ENCODE measurements at regions not wholly inside any gene's neighbourhood (a gene's known extent, or its start where the extent isn't known, plus 50 kb on each side); places are given as distances from the start of the nearest gene placed in this dataset.

DNA sequence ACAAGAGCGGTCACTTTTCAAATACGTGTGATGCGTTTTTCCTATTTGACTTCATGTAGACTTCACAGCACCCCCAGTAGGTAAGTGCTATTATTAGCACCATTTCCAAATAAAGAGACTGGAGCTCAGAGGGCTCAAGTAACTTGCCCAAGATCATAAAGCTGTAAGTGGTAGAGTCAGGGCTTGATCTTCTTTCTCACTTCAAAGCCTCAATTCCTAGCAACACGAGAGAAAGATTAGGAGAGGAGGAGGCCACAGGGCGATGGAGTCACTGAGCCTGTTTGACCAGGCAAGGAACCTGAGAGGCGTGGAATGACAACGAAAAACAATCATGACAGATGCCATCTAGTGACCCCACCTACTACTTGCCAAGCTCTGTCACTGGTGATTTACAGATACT lies 181.0 kb downstream of the FOXD2 start (continued):
- TF ChIP-seq, protein P1, sequence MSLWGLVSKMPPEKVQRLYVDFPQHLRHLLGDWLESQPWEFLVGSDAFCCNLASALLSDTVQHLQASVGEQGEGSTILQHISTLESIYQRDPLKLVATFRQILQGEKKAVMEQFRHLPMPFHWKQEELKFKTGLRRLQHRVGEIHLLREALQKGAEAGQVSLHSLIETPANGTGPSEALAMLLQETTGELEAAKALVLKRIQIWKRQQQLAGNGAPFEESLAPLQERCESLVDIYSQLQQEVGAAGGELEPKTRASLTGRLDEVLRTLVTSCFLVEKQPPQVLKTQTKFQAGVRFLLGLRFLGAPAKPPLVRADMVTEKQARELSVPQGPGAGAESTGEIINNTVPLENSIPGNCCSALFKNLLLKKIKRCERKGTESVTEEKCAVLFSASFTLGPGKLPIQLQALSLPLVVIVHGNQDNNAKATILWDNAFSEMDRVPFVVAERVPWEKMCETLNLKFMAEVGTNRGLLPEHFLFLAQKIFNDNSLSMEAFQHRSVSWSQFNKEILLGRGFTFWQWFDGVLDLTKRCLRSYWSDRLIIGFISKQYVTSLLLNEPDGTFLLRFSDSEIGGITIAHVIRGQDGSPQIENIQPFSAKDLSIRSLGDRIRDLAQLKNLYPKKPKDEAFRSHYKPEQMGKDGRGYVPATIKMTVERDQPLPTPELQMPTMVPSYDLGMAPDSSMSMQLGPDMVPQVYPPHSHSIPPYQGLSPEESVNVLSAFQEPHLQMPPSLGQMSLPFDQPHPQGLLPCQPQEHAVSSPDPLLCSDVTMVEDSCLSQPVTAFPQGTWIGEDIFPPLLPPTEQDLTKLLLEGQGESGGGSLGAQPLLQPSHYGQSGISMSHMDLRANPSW (CRISPR knock-in tag; conservative IDR thresholded peaks at IDR 0.05; ENCODE audit: low read depth): no peak

DNA sequence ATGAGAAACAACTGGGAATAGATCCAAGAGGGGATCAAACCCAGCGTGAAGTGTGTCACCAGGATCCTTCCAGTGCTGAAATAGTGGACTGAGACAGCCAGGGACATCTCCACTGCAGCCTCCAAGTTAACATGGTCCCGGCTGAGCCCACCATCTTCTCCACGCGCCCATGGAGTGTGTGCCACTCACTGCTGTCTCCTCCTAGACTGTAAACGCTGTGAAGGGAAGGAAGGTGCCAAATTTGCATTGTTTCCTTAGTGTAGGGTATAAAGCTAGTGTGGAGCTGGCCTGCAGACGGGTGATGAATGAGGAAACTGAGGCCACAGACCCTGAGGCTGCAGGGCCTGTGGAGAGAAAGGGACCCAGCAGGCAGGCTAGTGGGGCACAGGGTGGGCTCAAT lies 183.6 kb downstream of the FOXD2 start:
- Mint-ChIP-seq H3K4me1 (0 out of 2 replicates have a peak, but pooled peaks cover 4% of the 10 kb centered on the region), H3K27me3 (ENCODE audit: low read depth) (peaks cover 17% of the 10 kb centered on the region), H3K9me3 (no peaks in the 10 kb centered on the region), H3K27ac (no peak overlapping the region), H3K4me3 (no peak overlapping the region), H3K36me3 (no peaks in the 10 kb centered on the region)
- ChIA-PET POLR2A (no interaction called here), CTCF (interaction anchor here (1.3 kb wide), 1 partner anchor 9 kb away, joined by 3 read pairs; no protein-coding TSS in a partner anchor)
- DNase-seq (ENCODE audit: low spot score) (no peak), ATAC-seq (no peak)
- TF ChIP-seq GRHL2 (CRISPR knock-in tag; IDR thresholded peaks at IDR 0.05; ENCODE audit: insufficient replicate concordance, severe bottlenecking) (no peak), CBFB (CRISPR knock-in tag; IDR thresholded peaks at IDR 0.05; ENCODE audit: low read depth) (no peak), ATF1 (CRISPR knock-in tag; IDR thresholded peaks at IDR 0.05) (no peak), GABPB1 (CRISPR knock-in tag; IDR thresholded peaks at IDR 0.05) (no peak), NR1H2 (CRISPR knock-in tag; IDR thresholded peaks at IDR 0.05) (no peak), JAZF1 (CRISPR knock-in tag; IDR thresholded peaks at IDR 0.05) (no peak), NR3C1 (CRISPR knock-in tag; conservative IDR thresholded peaks at IDR 0.05; ENCODE audit: low read depth) (no peak), GTF2I (CRISPR knock-in tag; conservative IDR thresholded peaks at IDR 0.05) (no peak)
- TF ChIP-seq, protein P2, sequence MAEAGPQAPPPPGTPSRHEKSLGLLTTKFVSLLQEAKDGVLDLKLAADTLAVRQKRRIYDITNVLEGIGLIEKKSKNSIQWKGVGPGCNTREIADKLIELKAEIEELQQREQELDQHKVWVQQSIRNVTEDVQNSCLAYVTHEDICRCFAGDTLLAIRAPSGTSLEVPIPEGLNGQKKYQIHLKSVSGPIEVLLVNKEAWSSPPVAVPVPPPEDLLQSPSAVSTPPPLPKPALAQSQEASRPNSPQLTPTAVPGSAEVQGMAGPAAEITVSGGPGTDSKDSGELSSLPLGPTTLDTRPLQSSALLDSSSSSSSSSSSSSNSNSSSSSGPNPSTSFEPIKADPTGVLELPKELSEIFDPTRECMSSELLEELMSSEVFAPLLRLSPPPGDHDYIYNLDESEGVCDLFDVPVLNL (CRISPR knock-in tag; IDR thresholded peaks at IDR 0.05; ENCODE audit: borderline replicate concordance, low read depth): no peak
- TF ChIP-seq, protein P3, sequence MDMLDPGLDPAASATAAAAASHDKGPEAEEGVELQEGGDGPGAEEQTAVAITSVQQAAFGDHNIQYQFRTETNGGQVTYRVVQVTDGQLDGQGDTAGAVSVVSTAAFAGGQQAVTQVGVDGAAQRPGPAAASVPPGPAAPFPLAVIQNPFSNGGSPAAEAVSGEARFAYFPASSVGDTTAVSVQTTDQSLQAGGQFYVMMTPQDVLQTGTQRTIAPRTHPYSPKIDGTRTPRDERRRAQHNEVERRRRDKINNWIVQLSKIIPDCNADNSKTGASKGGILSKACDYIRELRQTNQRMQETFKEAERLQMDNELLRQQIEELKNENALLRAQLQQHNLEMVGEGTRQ (CRISPR knock-in tag; IDR thresholded peaks at IDR 0.05): no peak
- TF ChIP-seq, protein P4, sequence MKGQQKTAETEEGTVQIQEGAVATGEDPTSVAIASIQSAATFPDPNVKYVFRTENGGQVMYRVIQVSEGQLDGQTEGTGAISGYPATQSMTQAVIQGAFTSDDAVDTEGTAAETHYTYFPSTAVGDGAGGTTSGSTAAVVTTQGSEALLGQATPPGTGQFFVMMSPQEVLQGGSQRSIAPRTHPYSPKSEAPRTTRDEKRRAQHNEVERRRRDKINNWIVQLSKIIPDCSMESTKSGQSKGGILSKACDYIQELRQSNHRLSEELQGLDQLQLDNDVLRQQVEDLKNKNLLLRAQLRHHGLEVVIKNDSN (CRISPR knock-in tag; IDR thresholded peaks at IDR 0.05): no peak
- TF ChIP-seq, protein P5, sequence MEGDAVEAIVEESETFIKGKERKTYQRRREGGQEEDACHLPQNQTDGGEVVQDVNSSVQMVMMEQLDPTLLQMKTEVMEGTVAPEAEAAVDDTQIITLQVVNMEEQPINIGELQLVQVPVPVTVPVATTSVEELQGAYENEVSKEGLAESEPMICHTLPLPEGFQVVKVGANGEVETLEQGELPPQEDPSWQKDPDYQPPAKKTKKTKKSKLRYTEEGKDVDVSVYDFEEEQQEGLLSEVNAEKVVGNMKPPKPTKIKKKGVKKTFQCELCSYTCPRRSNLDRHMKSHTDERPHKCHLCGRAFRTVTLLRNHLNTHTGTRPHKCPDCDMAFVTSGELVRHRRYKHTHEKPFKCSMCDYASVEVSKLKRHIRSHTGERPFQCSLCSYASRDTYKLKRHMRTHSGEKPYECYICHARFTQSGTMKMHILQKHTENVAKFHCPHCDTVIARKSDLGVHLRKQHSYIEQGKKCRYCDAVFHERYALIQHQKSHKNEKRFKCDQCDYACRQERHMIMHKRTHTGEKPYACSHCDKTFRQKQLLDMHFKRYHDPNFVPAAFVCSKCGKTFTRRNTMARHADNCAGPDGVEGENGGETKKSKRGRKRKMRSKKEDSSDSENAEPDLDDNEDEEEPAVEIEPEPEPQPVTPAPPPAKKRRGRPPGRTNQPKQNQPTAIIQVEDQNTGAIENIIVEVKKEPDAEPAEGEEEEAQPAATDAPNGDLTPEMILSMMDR (IDR thresholded peaks at IDR 0.05): no peak
- TF ChIP-seq, protein P6, sequence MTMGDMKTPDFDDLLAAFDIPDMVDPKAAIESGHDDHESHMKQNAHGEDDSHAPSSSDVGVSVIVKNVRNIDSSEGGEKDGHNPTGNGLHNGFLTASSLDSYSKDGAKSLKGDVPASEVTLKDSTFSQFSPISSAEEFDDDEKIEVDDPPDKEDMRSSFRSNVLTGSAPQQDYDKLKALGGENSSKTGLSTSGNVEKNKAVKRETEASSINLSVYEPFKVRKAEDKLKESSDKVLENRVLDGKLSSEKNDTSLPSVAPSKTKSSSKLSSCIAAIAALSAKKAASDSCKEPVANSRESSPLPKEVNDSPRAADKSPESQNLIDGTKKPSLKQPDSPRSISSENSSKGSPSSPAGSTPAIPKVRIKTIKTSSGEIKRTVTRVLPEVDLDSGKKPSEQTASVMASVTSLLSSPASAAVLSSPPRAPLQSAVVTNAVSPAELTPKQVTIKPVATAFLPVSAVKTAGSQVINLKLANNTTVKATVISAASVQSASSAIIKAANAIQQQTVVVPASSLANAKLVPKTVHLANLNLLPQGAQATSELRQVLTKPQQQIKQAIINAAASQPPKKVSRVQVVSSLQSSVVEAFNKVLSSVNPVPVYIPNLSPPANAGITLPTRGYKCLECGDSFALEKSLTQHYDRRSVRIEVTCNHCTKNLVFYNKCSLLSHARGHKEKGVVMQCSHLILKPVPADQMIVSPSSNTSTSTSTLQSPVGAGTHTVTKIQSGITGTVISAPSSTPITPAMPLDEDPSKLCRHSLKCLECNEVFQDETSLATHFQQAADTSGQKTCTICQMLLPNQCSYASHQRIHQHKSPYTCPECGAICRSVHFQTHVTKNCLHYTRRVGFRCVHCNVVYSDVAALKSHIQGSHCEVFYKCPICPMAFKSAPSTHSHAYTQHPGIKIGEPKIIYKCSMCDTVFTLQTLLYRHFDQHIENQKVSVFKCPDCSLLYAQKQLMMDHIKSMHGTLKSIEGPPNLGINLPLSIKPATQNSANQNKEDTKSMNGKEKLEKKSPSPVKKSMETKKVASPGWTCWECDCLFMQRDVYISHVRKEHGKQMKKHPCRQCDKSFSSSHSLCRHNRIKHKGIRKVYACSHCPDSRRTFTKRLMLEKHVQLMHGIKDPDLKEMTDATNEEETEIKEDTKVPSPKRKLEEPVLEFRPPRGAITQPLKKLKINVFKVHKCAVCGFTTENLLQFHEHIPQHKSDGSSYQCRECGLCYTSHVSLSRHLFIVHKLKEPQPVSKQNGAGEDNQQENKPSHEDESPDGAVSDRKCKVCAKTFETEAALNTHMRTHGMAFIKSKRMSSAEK (CRISPR knock-in tag; IDR thresholded peaks at IDR 0.05; ENCODE audit: borderline replicate concordance): no peak
- TF ChIP-seq, protein P7, sequence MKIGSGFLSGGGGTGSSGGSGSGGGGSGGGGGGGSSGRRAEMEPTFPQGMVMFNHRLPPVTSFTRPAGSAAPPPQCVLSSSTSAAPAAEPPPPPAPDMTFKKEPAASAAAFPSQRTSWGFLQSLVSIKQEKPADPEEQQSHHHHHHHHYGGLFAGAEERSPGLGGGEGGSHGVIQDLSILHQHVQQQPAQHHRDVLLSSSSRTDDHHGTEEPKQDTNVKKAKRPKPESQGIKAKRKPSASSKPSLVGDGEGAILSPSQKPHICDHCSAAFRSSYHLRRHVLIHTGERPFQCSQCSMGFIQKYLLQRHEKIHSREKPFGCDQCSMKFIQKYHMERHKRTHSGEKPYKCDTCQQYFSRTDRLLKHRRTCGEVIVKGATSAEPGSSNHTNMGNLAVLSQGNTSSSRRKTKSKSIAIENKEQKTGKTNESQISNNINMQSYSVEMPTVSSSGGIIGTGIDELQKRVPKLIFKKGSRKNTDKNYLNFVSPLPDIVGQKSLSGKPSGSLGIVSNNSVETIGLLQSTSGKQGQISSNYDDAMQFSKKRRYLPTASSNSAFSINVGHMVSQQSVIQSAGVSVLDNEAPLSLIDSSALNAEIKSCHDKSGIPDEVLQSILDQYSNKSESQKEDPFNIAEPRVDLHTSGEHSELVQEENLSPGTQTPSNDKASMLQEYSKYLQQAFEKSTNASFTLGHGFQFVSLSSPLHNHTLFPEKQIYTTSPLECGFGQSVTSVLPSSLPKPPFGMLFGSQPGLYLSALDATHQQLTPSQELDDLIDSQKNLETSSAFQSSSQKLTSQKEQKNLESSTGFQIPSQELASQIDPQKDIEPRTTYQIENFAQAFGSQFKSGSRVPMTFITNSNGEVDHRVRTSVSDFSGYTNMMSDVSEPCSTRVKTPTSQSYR (CRISPR knock-in tag; IDR thresholded peaks at IDR 0.05): no peak
- TF ChIP-seq, protein P8, sequence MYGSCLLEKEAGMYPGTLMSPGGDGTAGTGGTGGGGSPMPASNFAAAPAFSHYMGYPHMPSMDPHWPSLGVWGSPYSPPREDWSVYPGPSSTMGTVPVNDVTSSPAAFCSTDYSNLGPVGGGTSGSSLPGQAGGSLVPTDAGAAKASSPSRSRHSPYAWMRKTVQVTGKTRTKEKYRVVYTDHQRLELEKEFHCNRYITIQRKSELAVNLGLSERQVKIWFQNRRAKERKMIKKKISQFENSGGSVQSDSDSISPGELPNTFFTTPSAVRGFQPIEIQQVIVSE (CRISPR knock-in tag; IDR thresholded peaks at IDR 0.05; ENCODE audit: borderline replicate concordance): no peak

Measured in WTC11 (cell line).